Skin epidermis (tissue), 12 donors: ENCODE measurements at regions not wholly inside any gene's neighbourhood (a gene's known extent, or its start where the extent isn't known, plus 50 kb on each side); places are given as distances from the start of the nearest gene placed in this dataset.

Source experiments
- H3K27ac ChIP-seq, 21 experiments: fragments of 200-600 bp; sonication (generic) in 11 of 21; one replicate each; pipeline ENCODE4 v1.5.0; 2020; ENCODE audit warnings: mild to moderate bottlenecking in 3 of 21, inconsistent platforms in 2 of 21, moderate library complexity in 2 of 21
- H3K4me3 ChIP-seq, 7 experiments: fragments of 200-600 bp; sonication (generic) in 2 of 7; one replicate each; pipeline ENCODE4 v1.5.0; 2020; ENCODE audit warnings: inconsistent platforms in 2 of 7, mild to moderate bottlenecking in 2 of 7, moderate library complexity in 1 of 7

DNA sequence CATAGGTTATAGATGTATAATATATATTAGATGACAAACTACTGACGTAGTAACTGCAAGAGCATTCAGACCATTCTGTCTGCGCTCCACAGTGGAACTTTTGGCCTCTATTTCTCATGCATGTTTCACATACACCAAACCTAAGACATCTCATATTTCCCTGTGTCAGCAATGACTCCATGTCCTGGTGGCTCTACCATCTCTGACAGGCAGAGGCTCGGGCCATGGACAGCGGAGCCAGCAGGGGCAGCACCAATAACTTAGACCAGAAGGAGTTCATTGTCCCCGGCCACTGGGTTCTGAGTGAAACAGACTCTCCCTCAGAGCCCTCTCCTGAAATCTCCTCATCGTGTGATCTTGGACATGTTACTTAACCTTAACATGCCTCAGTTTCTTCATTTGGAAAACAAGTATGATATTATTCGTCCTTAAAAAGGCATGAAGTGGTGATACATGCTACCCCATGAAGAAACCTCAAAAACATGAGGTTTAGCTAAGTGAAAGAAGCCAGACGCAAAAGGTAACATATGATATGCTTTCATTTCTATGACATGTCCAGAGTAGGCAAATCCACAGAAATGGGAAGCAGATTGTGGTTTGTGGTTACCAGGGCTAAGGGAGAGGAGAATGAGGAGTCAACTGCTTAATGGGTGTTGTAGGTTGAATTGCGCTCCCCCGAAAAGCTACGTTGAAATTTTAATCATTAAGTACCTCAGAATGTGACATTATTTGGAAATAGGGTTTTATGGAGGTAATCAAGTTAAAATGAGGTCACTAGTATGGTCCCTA lies 564.0 kb upstream of the JARID2 start:
- no peak overlapping the region for H3K4me3 ChIP-seq

DNA sequence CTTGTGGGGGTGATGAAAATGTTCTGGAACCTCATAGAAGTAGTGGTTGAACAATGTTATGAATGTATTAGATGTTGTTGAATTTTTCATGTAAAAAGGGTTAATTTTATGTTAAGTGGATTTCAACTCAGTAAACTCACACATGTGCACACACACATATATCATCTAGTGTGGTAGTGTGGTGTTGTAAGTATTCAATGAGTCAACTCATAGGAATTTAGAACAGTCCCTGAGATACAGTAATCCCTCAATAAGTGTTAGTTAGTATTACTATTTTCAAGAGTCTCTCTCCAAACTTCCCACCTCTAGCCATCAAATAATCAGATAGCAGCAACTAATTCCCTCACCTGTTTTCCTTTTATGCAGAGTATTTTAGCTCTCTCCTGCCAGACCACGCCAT lies 563.1 kb upstream of the JARID2 start:
- Histone ChIP-seq H3K4me3 (no peak overlapping the region), H3K27ac (no peak overlapping the region)

More for the DNA sequence above, 564.0 kb upstream of the JARID2 start:
- H3K27ac ChIP-seq = no peak overlapping the region

DNA sequence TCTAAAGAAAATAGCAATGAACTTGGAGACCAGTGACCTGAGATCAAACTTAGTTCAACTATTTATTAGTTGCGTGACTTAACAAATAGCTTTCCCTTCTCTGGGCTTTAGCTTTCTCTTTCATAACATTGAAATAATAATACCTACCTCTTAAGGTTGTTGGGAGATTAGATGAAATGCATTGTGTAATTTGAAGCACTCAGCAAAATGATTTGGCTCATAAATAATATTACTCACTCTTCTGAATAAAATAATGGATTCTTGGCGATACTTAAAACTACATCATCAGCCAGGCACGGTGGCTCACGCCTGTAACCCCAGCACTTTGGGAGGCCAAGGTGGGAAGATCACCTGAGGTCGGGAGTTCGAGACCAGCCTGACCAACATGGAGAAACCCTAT lies 556.2 kb upstream of the JARID2 start:
- H3K27ac ChIP-seq = no peak overlapping the region
- no peak overlapping the region for H3K4me3 ChIP-seq

DNA sequence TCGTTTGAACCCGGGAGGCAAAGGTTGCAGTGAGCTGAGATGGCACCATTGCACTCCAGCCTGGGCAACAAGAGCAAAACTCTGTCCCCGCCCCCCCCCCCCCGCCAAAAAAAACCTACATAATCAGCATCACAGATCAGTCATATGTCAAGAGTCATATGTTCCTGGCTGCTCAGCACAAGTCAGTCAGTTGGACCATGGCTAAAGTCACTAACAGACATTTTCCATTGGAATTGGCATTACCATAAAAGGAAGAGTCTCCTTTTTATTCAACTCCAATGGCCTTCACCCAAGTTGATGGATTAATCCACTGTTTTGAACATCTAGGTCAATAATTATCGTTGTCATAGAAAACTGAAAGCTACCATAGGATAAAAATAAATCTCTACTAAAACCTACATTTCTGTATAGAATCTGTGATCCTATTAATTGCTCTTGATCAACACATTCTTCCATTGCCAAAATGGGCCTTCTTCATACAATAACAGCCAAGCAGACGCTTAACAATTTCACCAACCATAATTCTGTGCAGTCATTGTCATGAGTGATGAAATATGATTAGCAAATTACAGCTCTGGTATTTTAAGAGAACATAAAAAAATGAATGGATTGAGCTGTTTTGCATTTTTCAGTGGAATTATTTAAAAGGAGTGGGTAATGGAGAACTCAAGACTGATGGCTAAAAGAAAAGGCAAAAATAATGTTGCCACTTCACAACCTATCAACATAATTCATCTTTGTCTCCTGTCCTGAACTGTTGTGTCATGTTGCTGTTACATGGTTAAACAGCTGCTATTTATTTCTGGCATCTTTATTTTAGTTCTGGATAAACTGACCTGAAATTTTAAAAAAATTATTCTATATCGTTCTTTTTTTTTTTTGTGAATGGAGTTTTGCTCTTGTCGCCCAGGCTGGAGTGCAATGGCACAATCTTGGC lies 555.5 kb upstream of the JARID2 start:
- Histone ChIP-seq H3K27ac (no peak overlapping the region), H3K4me3 (no peak overlapping the region)

DNA sequence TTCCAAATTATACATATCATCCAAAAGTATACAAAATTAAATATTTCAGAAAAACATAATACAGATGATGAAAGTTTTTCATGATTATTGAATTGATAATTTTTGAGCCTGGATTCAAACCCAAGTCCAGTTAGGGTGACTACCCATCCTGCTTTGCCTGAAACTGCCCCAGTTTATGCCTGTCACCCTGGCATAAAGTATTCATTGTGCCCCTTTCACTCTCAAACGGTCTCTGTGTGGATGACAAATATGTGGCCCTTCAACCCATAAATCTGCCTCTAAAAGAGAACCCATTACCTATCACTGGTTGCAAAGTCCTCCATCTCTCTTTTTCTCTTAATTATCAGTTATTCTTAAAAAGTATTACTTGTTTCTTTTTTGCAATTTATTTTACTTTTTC lies 553.7 kb upstream of the JARID2 start:
- no peak overlapping the region for H3K27ac ChIP-seq
- no peak overlapping the region for H3K4me3 ChIP-seq

DNA sequence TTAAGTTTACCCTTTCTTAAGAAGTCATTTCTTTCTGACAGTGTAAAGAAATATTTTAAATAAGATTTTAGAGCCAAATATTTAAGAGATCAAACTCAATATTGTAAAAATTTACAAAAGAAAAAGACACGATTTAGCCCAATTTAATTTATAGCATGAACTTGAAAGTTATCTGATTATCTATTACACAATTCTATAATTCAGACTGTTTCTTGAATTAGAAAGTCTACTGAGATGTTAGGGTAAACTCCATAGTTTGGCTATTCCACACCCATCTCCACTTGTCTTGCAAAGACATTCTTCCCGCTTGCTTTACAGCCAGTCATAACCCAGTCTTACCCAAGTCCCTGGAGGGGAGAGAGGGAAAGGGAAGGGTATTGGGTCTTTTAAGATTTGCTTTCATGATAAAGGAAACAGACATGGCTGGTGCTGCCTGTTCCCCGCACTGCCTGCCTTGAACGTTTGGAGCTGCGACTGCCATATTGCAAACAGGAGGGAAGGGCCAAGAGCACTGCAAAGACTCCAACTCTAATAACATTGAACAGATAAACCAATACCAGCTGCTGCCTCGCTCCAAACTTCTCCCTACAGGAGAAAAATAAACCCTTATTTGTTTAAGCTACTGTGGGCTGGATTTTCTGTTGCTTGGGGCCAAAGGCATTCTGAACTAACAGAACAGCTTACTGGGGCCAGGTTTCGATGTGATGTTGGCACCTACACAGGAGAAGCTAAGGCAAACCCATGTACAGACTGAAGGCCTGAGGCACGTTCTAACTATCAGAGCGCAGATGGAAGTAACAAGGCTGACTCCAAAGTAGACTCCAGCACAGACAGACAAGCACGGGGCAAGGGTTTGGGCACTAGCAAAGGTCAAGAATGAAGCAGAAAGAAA lies 552.3 kb upstream of the JARID2 start:
- no peak overlapping the region for H3K4me3 ChIP-seq
- H3K27ac ChIP-seq = peak overlapping the region in 1 of 21 experiments; percentile 26

DNA sequence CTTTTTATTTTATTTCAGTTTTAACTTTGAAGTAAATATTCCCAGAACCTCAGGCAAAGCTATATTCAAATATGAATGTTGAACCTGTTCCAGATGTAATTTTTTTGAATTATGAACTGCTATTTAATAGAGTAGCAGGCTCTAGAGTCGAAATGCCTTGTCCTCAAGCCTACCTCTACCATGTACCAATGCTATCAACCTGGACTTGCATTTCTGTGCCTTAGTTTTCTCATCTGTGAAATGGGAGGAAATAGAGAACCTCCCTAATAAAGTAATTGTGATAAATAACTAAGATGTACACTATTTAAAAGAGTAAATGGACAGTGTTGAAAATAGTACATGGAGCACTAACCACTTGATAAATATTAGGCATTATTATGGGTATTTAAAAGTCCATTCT lies 551.6 kb upstream of the JARID2 start:
- H3K27ac ChIP-seq = no peak overlapping the region

DNA sequence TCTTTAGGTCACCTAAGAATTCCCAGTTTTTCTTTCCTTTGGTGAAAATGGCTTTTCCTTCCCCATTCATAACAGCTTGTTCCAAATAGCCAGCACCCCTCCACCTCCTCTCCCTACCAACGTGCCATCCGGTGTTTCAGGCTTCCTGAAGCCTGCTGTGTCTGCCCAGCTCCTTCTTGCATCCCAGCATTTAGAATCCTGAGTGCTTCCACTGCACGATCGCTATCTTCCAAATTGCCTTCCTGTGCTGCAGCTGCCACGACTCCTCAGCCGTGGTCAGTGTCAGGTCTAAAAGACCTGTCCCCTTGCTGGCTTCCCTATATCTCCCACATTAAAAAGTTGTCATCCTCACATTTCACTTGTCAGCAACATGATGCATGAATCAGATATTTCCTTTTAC lies 550.3 kb upstream of the JARID2 start:
- Histone ChIP-seq H3K4me3 (no peak overlapping the region), H3K27ac (no peak overlapping the region)

More for the DNA sequence above, 551.6 kb upstream of the JARID2 start:
- H3K4me3 ChIP-seq = no peak overlapping the region

DNA sequence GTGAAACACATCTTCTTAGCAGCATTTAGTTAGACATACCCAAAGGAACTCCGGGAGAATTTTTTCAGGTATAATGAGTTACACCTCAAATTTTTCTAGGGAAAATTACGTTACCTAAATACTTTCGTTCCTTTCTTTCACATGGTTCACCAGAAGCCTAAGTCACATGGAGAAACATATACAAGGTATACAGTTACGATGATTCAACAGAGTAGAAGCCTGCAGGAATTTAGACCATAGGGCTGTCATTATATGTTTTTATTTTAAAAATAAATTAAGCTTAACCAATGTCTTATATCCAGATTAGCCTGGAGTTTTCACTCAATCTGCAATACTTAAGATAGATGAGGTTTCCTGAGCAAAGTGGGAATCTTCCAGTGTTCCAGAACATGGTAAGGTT lies 549.5 kb upstream of the JARID2 start:
- H3K4me3 ChIP-seq = no peak overlapping the region
- no peak overlapping the region for H3K27ac ChIP-seq

DNA sequence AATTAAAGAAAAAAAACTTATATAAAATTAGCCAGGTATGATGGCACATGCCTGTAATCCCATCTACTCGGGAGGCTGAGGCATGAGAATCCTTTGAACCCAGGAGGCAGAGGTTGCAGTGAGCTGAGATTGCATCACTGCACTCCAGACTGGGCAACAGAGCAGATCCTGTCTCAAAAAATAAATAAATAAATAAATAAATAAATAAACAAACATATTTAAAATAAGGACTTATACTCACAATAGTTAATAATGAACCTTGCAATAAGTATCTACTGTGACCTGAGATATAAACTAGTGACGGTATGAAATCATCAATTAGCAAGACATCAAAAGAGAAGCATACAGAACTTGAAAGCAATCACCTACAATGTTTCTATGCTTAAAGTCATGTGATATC lies 548.4 kb upstream of the JARID2 start:
- no peak overlapping the region for H3K27ac ChIP-seq
- no peak overlapping the region for H3K4me3 ChIP-seq

DNA sequence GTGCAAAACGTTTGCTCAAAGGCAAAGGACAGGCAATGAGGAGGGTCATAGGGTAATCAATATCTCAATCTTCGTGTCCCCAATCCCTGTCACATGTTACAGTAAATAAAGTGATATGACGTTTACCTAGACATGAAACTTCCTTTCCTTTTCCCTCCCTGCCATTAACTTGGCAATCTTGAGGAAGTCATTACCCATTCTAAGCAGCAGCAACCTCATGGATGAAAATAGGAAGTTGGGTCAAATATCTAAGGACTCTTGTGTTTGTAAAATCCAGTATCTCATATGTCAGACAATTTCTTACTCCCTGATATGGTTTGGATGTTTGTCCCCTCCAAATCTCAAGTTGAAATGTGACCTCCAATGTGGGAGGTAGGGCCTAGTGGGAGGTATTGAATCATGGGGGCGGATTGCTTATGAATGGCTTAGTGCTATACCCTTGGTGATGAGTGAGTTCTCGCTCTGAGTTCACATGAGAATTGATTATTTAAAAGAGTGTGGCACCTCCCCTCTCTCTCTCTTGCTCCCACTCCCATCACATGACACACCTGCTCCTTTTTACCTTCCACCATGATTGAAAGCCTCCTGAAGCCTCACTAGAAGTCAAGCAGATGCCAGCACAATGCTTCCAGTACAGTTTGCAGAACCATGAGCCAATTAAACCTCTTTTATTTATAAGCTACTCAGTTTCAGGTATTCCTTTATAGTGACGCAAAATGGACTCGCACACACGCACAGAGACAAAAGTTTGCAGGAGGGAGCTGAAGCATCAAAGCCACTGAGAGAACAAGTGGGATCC lies 545.9 kb upstream of the JARID2 start:
- Histone ChIP-seq H3K27ac (no peak overlapping the region), H3K4me3 (no peak overlapping the region)

DNA sequence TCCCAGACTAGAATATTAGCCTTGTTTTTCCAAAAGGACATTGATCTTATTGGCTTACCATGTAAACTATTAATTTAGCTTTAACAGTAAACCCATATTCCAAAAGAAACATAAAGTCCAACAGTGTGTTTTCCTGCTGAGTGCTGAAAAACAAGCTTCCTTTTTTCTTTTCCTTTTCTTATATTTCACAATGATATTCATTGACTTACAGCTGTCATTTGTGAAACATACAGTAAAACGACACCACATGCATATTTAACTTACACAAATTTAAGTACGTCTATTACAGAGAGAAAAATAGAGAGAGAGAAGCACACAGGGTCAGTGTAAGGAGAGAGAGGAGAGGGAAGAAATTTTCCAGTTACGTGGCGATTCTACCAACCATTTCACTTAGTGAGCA lies 543.9 kb upstream of the JARID2 start:
- Histone ChIP-seq H3K27ac (no peak overlapping the region), H3K4me3 (no peak overlapping the region)

DNA sequence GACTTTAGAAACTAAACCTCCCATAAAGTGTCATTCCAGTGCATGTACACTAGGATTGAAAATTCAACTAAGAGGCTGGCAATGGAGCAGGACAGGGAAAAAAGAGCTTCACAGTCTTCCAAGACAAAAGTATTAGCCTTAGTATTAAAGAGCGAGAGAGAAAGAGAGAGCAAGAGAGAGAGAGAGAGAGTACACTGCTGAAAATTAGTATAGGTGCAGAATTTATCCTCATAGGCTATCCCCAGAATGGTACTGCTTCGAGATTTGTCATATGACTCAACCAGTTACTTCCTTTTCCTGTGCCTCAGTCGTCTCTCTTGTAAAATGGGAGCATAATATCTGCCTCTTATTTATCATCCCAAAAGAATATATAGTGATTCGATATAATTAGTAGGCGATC lies 543.2 kb upstream of the JARID2 start:
- no peak overlapping the region for H3K4me3 ChIP-seq

DNA sequence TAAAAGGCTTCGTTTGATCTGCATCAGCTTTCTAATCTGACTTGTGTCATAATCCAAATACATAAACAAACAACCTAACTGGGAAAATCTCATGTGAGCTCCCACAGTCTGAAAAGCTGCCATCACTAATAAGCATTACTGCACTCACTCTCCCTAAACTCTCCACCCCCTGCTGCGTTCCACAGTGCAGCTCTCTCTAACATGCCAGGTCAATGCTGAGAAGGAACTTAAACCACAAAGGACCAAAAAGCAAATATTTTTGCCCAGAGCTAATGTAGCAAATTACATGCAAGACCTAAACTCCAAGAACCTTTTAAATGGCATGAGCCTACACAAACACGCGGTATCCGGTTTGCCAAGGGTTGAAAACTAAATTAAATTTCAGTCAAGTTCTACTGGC lies 542.3 kb upstream of the JARID2 start:
- H3K27ac ChIP-seq = no peak overlapping the region
- no peak overlapping the region for H3K4me3 ChIP-seq

More for the DNA sequence above, 543.2 kb upstream of the JARID2 start:
- no peak overlapping the region for H3K27ac ChIP-seq

DNA sequence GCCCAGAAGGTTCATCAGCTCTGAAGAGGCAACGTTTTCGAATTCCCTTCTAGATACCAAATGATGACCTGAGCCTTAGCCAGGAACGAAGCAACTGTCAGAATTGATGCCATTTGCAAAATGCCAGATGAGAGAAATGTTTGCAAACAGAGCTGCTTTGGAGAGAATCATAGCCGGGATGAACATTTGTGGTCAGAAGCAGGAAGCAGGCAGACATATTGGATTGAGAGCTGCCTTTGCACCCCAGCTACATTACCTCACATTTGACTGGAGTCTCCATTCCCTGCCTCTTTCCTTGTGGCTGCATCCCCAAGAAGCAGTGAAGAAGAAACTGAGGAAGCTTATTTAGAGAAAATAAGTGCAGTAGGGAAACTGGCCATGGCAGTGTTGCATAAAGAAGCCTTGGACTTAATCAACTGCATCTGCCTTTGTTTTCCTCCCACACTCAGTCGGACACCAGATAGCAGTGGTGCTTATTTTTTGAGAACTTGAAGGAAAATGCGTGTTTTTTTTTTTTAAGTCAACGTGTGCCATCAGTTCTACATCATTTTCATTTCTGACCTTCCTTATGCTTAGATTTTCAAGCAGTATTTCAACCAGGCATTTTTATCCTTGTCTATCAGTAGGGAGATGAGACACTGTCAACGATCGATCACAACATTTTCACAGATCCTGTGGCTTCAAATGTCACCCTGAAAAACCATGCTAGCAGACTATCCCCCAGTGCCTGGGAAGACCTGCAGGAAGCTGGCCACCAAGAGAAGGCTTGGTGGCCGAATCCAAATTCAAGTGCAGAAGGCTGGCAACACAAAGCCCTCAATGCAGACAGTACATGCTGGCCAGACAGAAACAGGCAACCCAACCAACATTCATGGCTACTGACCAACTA lies 541.2 kb upstream of the JARID2 start:
- Histone ChIP-seq H3K4me3 (no peak overlapping the region), H3K27ac (peak overlapping the region in 4 of 21 experiments; percentile 1 to 67 (median 37))

DNA sequence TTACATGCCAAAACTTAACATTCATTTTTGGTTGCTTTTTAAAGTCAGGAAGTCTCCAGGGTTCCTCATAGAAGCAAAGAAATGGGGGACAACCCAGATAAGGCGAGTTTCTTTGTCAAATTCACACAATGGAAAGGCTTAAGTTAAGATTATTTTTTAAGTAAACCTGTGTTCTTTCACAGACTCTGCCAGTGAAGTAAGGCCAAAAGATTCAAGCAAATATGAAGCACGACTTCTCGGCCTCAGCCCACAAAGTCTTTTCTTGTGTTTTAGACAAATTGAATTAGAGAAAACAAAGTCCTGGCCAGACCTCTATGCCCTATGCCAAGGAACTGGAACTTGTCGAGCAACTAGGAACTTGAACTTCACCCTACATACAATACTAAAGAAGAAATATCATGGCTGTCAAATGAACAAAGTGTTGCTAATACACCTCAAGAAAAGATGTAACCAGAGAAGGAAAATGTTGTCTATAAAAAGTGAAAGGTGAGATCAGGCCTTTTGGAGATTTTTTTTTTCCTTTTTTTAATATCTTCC lies 540.0 kb upstream of the JARID2 start:
- Histone ChIP-seq H3K4me3 (no peak overlapping the region), H3K27ac (peak overlapping the region in 11 of 21 experiments; percentile 22 to 71 (median 46))

DNA sequence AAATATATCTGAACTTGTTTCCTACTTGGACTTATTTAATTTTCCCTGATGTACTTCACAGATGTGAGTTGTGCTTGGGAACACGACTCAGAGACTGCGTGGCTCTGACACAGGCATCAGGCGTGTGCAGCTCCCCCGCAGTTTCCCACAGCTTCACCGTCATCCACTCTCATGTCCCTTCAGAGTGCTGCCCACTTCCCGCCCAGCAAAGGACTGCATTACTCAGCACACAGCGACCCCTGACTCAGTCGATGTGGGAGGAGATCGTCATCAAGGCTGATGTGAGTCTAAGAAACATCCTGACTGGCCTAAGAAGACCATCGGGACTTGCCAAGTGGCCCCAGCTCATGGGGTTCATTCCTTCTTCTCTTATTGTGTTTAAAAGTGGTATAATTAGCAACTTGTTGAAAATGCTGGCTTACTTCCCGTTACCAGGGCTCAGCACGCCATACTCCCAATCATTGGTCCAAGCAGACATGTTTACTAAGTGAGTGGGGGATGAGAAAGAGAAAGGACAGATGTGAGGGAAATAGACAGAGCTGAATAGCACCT lies 539.4 kb upstream of the JARID2 start:
- Histone ChIP-seq H3K4me3 (no peak overlapping the region), H3K27ac (peak overlapping the region in 11 of 21 experiments; percentile 2 to 71 (median 40))
